ENCODE measurements at regions not wholly inside any gene's neighbourhood (a gene's known extent, or its start where the extent isn't known, plus 50 kb on each side); places are given as distances from the start of the nearest gene placed in this dataset.
"Not testable (repeated sequence)": the region's sequence is repeated elsewhere in the genome, so short reads cannot be mapped to it uniquely, and the experiment has no call there.

- Mint-ChIP-seq H3K36me3 (ENCODE audit: low read depth, unreplicated experiment) (no peaks in the 10 kb centered on the region), H3K27ac (ENCODE audit: unreplicated experiment) (no peak overlapping the region), H3K4me3 (ENCODE audit: unreplicated experiment) (no peak overlapping the region), H3K27me3 (ENCODE audit: low read depth, unreplicated experiment) (no peaks in the 10 kb centered on the region), H3K4me1 (ENCODE audit: low read depth, unreplicated experiment) (peaks cover 17% of the 10 kb centered on the region), H3K9me3 (ENCODE audit: unreplicated experiment) (peaks cover 2% of the 10 kb centered on the region)
- Histone ChIP-seq H4K20me1 (ENCODE audit: insufficient read depth, low read length) (no peaks in the 10 kb centered on the region), H3K9ac (ENCODE audit: low read length) (no peak overlapping the region), H3K79me2 (ENCODE audit: insufficient read depth, low read length) (no peaks in the 10 kb centered on the region), H3K4me2 (ENCODE audit: low read length) (no peak overlapping the region), H3K4me3 (ENCODE audit: insufficient read depth, low read depth, low read length) (no peak overlapping the region), H3K27me3 (ENCODE audit: insufficient read depth, low read length) (no peaks in the 10 kb centered on the region), H2AFZ (ENCODE audit: low read depth, low read length) (no peak overlapping the region), H3K27ac (ENCODE audit: low read depth, low read length) (no peak overlapping the region), H3K9me3 (ENCODE audit: insufficient read depth, low read depth, low read length) (no peaks in the 10 kb centered on the region), H3K4me1 (ENCODE audit: insufficient read depth, low read length) (peaks cover 11% of the 10 kb centered on the region), H3K36me3 (ENCODE audit: insufficient read depth, low read length) (no peaks in the 10 kb centered on the region)
- no peak for TF ChIP-seq EZH2 (IDR thresholded peaks at IDR 0.05; ENCODE audit: insufficient read depth, low read length)
- FAIRE-seq = no peak
- DNase-seq (ENCODE audit: low read depth) = no peak
These were observed 448.4 kb upstream of the CDH11 start for GRCh38 chr16:65570261-65570660.

- no peak overlapping the region for H3K27ac Mint-ChIP-seq (ENCODE audit: unreplicated experiment)
- FAIRE-seq = no peak
- no peak overlapping the region for H3K9ac ChIP-seq (ENCODE audit: low read length)
These were observed 438.0 kb upstream of the CDH11 start for GRCh38 chr16:65559846-65560245.

GRCh38 chr16:65549689-65550088 lies 427.8 kb upstream of the CDH11 start:
- H3K36me3 Mint-ChIP-seq (ENCODE audit: low read depth, unreplicated experiment); FAIRE-seq; H3K79me2 ChIP-seq (ENCODE audit: insufficient read depth, low read length); H3K36me3 ChIP-seq (ENCODE audit: insufficient read depth, low read length); DNase-seq (ENCODE audit: low read depth); H3K4me3 ChIP-seq (ENCODE audit: insufficient read depth, low read depth, low read length); H4K20me1 ChIP-seq (ENCODE audit: insufficient read depth, low read length); H3K9me3 ChIP-seq (ENCODE audit: insufficient read depth, low read depth, low read length); H3K27me3 Mint-ChIP-seq (ENCODE audit: low read depth, unreplicated experiment); H3K27ac ChIP-seq (ENCODE audit: low read depth, low read length); H2AFZ ChIP-seq (ENCODE audit: low read depth, low read length); H3K9ac ChIP-seq (ENCODE audit: low read length); H3K27me3 ChIP-seq (ENCODE audit: insufficient read depth, low read length); H3K4me2 ChIP-seq (ENCODE audit: low read length); H3K4me3 Mint-ChIP-seq (ENCODE audit: unreplicated experiment): not testable (repeated sequence)
- peaks cover 45% of the 10 kb centered on the region for H3K4me1 Mint-ChIP-seq (ENCODE audit: low read depth, unreplicated experiment)
- peaks cover 36% of the 10 kb centered on the region for H3K4me1 ChIP-seq (ENCODE audit: insufficient read depth, low read length)
- H3K27ac Mint-ChIP-seq (ENCODE audit: unreplicated experiment) = peak overlapping the region; percentile 23
- peaks cover 11% of the 10 kb centered on the region for H3K9me3 Mint-ChIP-seq (ENCODE audit: unreplicated experiment)

More at GRCh38 chr16:65559846-65560245, 438.0 kb upstream of the CDH11 start:
- no peak for TF ChIP-seq CTCF (IDR thresholded peaks at IDR 0.05; ENCODE audit: insufficient read depth, low read depth, low read length)
- no peak for TF ChIP-seq EZH2 (IDR thresholded peaks at IDR 0.05; ENCODE audit: insufficient read depth, low read length)
- no peak overlapping the region for H3K4me3 Mint-ChIP-seq (ENCODE audit: unreplicated experiment)
- no peak overlapping the region for H3K4me3 ChIP-seq (ENCODE audit: insufficient read depth, low read depth, low read length)
- peaks cover 6% of the 10 kb centered on the region for H3K36me3 Mint-ChIP-seq (ENCODE audit: low read depth, unreplicated experiment)
- H3K27me3 Mint-ChIP-seq (ENCODE audit: low read depth, unreplicated experiment) = no peaks in the 10 kb centered on the region
- H3K79me2 ChIP-seq (ENCODE audit: insufficient read depth, low read length) = no peaks in the 10 kb centered on the region
- H3K27ac ChIP-seq (ENCODE audit: low read depth, low read length) = no peak overlapping the region
- no peaks in the 10 kb centered on the region for H3K4me1 Mint-ChIP-seq (ENCODE audit: low read depth, unreplicated experiment)
- DNase-seq (ENCODE audit: low read depth) = no peak
- H4K20me1 ChIP-seq (ENCODE audit: insufficient read depth, low read length) = no peaks in the 10 kb centered on the region
- no peak overlapping the region for H2AFZ ChIP-seq (ENCODE audit: low read depth, low read length)
- H3K9me3 Mint-ChIP-seq (ENCODE audit: unreplicated experiment) = peaks cover 18% of the 10 kb centered on the region
- no peaks in the 10 kb centered on the region for H3K27me3 ChIP-seq (ENCODE audit: insufficient read depth, low read length)
- no peaks in the 10 kb centered on the region for H3K36me3 ChIP-seq (ENCODE audit: insufficient read depth, low read length)
- H3K4me1 ChIP-seq (ENCODE audit: insufficient read depth, low read length) = no peaks in the 10 kb centered on the region
- peaks cover 4% of the 10 kb centered on the region for H3K9me3 ChIP-seq (ENCODE audit: insufficient read depth, low read depth, low read length)
- no peak overlapping the region for H3K4me2 ChIP-seq (ENCODE audit: low read length)
